NK-92 treated with Interleukin-12 subunit alpha and Interleukin-12 subunit beta, amount 100 ng/mL, for 24 hours (cell line): ENCODE measurements at regions not wholly inside any gene's neighbourhood (a gene's known extent, or its start where the extent isn't known, plus 50 kb on each side); places are given as distances from the start of the nearest gene placed in this dataset.

Experiments
- DNase-seq: peaks from one replicate; lab custom pipeline; 2025; lab: John Stamatoyannopoulos, UW

GRCh38 chr16:86917471-86918365 is 339.4 kb downstream of the FOXL1 start:
- DNase-seq = no peak

GRCh38 chr16:86918637-86919036 is 340.3 kb downstream of the FOXL1 start:
- no peak for DNase-seq

GRCh38 chr16:86919078-86919477 is 340.7 kb downstream of the FOXL1 start:
- DNase-seq = no peak

GRCh38 chr16:86919578-86920305 is 341.4 kb downstream of the FOXL1 start:
- DNase-seq = no peak

GRCh38 chr16:86921289-86921688 is 342.9 kb downstream of the FOXL1 start:
- no peak for DNase-seq

GRCh38 chr16:86922311-86922710 is 344.0 kb downstream of the FOXL1 start:
- no peak for DNase-seq

GRCh38 chr16:86923656-86924055 is 345.3 kb downstream of the FOXL1 start:
- no peak for DNase-seq

- DNase-seq = no peak
These were observed 346.2 kb downstream of the FOXL1 start for GRCh38 chr16:86924537-86924936.

GRCh38 chr16:86925067-86925791 is 346.9 kb downstream of the FOXL1 start:
- DNase-seq = no peak

- no peak for DNase-seq
These were observed 348.1 kb downstream of the FOXL1 start for GRCh38 chr16:86926181-86927094.

- no peak for DNase-seq
These were observed 349.4 kb downstream of the FOXL1 start for GRCh38 chr16:86927699-86928098.

GRCh38 chr16:86928523-86929011 is 350.2 kb downstream of the FOXL1 start:
- DNase-seq = no peak

GRCh38 chr16:86929057-86929871 is 350.9 kb downstream of the FOXL1 start:
- no peak for DNase-seq

- no peak for DNase-seq
These were observed 351.7 kb downstream of the FOXL1 start for GRCh38 chr16:86930001-86930400.

GRCh38 chr16:86930663-86931373 is 352.5 kb downstream of the FOXL1 start:
- no peak for DNase-seq

GRCh38 chr16:86931410-86931941 is 353.1 kb downstream of the FOXL1 start:
- DNase-seq = no peak

- DNase-seq = no peak
These were observed 354.0 kb downstream of the FOXL1 start for GRCh38 chr16:86932130-86932982.

GRCh38 chr16:86934581-86935375 is 356.4 kb downstream of the FOXL1 start:
- DNase-seq = no peak
